ENCODE measurements at regions not wholly inside any gene's neighbourhood (a gene's known extent, or its start where the extent isn't known, plus 50 kb on each side); places are given as distances from the start of the nearest gene placed in this dataset.

- peaks cover 39 to 56% of the 10 kb centered on the region in 2 donors for H3K4me1 ChIP-seq
- no peak for ATAC-seq
- intact Hi-C loops (cut with DNase I; ENCODE audit: low total_unique reads): loop anchor here (10.0 kb wide), 2 partner anchors 105 to 255 kb away; partner anchors contain the start of gene HSD17B12
Measured at GRCh38 chr11:43579171-43579918, 101.2 kb upstream of the HSD17B12 start.

GRCh38 chr11:43579919-43580276 is 100.6 kb upstream of the HSD17B12 start:
- H3K27ac ChIP-seq: no peak overlapping the region
- ATAC-seq (peak in 1 of 2 donors; percentile 26), DNase-seq (no peak)
- H3K36me3 ChIP-seq: no peaks in the 10 kb centered on the region
- intact Hi-C loops (cut with DNase I; ENCODE audit: low total_unique reads): loop anchor here (10.0 kb wide), 2 partner anchors 105 to 255 kb away; partner anchors contain the start of gene HSD17B12
- H3K9me3 ChIP-seq: no peaks in the 10 kb centered on the region
- in situ Hi-C loops (cut with MboI; ENCODE audit: low sequenced_read_pairs in 4 of 4): loop anchor here in 1 of 4 donors (10.0 kb wide), 1 partner anchor 135 kb away; no protein-coding TSS in a partner anchor
- H3K4me1 ChIP-seq: peaks cover 39 to 51% of the 10 kb centered on the region in 2 donors
- H3K27me3 ChIP-seq: peaks cover 92 to 97% (median 96%) of the 10 kb centered on the region in 3 donors
- H3K4me3 ChIP-seq: peak overlapping the region; percentile 61 to 71 (median 64)
- TF ChIP-seq CTCF (IDR thresholded peaks at IDR 0.05 in 4 of 5, conservative IDR thresholded peaks at IDR 0.05 in 1 of 5) (no peak), POLR2A (IDR thresholded peaks at IDR 0.05) (no peak)

More at GRCh38 chr11:43579171-43579918, 101.2 kb upstream of the HSD17B12 start:
- no peaks in the 10 kb centered on the region for H3K9me3 ChIP-seq
- no peak overlapping the region for H3K27ac ChIP-seq
- H3K4me3 ChIP-seq: peak overlapping the region; percentile 61 to 71 (median 64)
- in situ Hi-C loops (cut with MboI; ENCODE audit: low sequenced_read_pairs in 4 of 4): loop anchor here in 1 of 4 donors (10.0 kb wide), 1 partner anchor 135 kb away; no protein-coding TSS in a partner anchor
- TF ChIP-seq POLR2A (IDR thresholded peaks at IDR 0.05) (no peak), CTCF (IDR thresholded peaks at IDR 0.05 in 4 of 5, conservative IDR thresholded peaks at IDR 0.05 in 1 of 5) (peak in 2 of 5 experiments; percentile 29 to 43)
- no peaks in the 10 kb centered on the region for H3K36me3 ChIP-seq
- H3K27me3 ChIP-seq: peaks cover 92 to 100% (median 97%) of the 10 kb centered on the region in 3 donors
- no peak for DNase-seq

GRCh38 chr11:43580735-43581369 is 99.7 kb upstream of the HSD17B12 start:
- peak overlapping the region; percentile 26 to 51 (median 42) for H3K4me3 ChIP-seq
- no peaks in the 10 kb centered on the region for H3K9me3 ChIP-seq
- H3K27ac ChIP-seq: no peak overlapping the region
- in situ Hi-C loops (cut with MboI; ENCODE audit: low sequenced_read_pairs in 4 of 4): no loop called here
- intact Hi-C loops (cut with DNase I; ENCODE audit: low total_unique reads): no loop called here
- no peaks in the 10 kb centered on the region for H3K36me3 ChIP-seq
- TF ChIP-seq POLR2A (IDR thresholded peaks at IDR 0.05) (no peak), CTCF (IDR thresholded peaks at IDR 0.05 in 4 of 5, conservative IDR thresholded peaks at IDR 0.05 in 1 of 5) (no peak)
- DNase-seq (no peak), ATAC-seq (no peak)
- peaks cover 87 to 96% (median 92%) of the 10 kb centered on the region in 3 donors for H3K27me3 ChIP-seq
- peaks cover 33 to 41% of the 10 kb centered on the region in 2 donors for H3K4me1 ChIP-seq

GRCh38 chr11:43581370-43582023 is 99.0 kb upstream of the HSD17B12 start:
- ATAC-seq: no peak
- in situ Hi-C loops (cut with MboI; ENCODE audit: low sequenced_read_pairs in 4 of 4) (no loop called here), intact Hi-C loops (cut with DNase I; ENCODE audit: low total_unique reads) (no loop called here)
- H3K27me3 ChIP-seq: peaks cover 80 to 91% (median 89%) of the 10 kb centered on the region in 3 donors
- peaks cover 27 to 35% of the 10 kb centered on the region in 2 donors for H3K4me1 ChIP-seq
- H3K27ac ChIP-seq: no peak overlapping the region
- H3K9me3 ChIP-seq: no peaks in the 10 kb centered on the region
- no peak for DNase-seq
- no peaks in the 10 kb centered on the region for H3K36me3 ChIP-seq
- TF ChIP-seq CTCF (IDR thresholded peaks at IDR 0.05 in 4 of 5, conservative IDR thresholded peaks at IDR 0.05 in 1 of 5) (no peak), POLR2A (IDR thresholded peaks at IDR 0.05) (no peak)
- peak overlapping the region; percentile 26 to 51 (median 42) for H3K4me3 ChIP-seq
